DMS114 treated with DMSO at 0.1 percent for 48 hours (cell line): ENCODE measurements at regions not wholly inside any gene's neighbourhood (a gene's known extent, or its start where the extent isn't known, plus 50 kb on each side); places are given as distances from the start of the nearest gene placed in this dataset.
"Not testable (repeated sequence)": the region's sequence is repeated elsewhere in the genome, so short reads cannot be mapped to it uniquely, and the experiment has no call there.

ENCODE experiments used
- DNase-seq: peaks from one replicate; lab custom pipeline; 2025; ENCODE audit not compliant: unreplicated experiment; lab: John Stamatoyannopoulos, UW

DNA sequence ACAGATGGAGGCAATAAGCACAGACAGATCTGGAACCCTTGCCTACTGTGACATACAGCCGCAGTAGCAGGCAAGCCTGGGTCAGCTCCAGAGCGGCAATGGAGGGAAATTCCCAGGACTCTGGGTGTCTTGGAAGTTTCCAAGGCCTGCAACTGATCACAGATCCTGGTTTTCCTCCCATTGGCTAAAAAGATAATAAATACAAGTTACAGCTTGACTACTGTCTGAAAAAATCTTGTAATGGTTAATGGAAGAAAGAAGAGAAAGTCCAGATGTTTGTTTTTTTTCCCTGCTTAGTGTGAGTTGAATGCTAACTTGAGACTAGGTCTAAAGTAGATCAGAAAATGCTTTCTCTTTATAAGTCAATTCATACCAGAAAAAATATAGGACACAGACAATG is 307.6 kb downstream of the ALDH8A1 start:
- no peak for DNase-seq

DNA sequence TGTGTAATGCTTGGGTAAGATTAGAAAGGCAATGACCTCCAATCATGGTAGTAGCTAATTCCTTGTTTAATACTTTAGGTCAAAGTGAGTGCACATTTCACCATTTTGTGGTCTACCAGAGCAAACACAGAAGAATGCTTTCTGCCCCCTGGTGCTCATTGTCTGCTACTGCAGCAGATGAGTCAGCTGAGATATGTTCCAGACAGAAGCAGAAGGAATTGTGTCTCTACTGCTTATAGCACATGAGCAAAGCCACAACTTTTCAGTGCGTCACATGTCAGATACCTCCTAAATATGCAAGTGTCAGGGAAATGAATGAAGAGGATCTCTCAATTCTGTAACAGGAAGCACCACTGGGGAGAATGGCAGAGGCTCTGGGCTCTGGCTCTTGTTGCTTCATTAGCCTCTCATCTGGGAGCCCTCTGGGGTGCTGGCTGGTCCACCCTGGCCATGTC is 308.9 kb downstream of the ALDH8A1 start:
- peak; percentile 15 for DNase-seq

DNA sequence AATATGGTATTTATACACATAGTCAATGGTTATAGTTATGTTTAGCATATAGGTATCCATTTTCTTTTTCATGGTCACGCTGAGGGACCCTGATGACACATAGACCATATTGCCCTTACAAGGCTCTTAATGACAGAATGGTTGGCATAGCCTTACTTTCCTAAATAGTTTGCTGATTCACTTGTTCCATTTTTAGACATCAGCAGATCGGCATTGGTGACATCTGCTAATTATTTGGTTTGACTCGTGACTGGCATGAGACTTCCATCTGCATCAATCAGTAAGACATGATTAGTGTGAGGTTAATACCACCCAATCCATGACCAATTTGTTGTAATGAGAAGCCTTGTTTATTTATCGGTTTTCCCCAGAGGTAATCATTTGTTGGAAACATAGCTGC is 309.7 kb downstream of the ALDH8A1 start:
- no peak for DNase-seq

DNA sequence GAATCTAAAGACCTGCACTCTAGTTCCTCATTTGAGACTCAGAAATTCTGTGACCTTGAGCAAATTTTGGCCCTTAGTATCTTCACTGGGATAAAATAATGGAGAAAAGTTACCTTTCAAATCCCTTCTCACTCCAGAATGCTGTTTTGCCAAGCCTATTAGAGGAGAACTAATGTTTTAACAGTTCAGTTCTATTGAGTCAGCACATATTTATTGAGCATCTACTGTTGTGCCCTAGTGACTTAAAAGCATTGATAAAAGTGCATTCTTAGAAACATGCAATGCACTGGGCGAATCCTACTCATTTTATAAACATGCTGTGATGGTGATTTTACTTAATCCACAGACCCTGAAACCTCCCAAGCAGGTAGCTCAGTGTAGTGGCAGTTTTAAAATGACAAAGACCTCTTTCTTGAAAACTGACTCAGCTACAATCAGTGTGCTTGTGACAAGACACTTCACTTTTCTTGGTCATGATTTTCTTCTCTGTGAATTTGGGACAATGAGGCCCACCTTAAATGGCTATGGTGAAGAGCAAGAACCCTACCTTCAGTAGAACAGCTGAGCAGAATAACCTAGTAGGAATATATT is 312.0 kb downstream of the ALDH8A1 start:
- DNase-seq: no peak

DNA sequence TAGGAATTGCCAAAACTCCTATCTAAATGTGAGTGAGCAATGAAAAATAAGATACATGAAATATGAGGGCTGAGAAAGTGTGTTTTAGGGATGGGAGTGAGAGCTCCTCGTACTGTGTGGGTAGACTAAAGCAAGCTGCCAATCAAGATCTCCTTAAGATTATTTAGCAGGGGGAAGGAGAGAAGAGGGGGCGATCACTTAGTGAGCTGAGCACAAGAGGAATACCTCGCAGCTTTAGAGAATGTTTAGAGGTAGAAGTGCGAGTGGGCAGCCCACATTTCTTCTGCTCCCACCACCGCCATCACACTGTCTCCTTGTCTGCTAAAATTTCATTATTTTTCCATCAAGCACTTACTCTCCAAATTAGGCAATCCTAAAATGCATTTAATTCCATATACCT is 312.6 kb downstream of the ALDH8A1 start:
- no peak for DNase-seq

DNA sequence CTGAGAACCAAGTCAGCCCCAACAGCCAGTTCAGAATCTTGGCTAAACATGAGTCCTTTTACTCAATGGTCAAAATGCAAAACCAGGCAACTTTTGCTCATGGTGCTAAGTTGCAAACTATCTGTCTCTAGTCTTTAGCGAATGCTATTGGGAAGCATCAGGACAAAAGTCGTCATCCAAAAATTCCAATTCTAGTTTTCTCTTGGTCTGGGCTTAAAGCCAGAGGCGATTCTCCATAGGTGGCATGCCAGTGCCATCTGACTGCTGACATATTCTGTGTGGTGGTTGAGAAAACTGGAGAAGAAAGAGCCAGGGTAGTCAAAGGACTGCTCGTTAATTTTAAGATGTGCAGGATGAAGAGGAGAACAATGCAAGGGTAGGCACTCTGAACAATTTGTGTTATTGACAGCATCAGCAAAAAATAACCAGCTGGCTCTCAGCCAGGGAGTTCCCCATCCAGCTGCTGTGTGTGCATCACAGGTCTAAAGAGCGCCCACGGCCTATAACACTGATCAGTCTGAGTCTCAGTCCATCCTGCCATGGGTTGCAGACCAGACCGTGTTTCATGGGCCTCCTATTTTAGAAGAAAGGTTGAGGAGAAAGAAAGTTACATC is 313.6 kb downstream of the ALDH8A1 start:
- DNase-seq: no peak

DNA sequence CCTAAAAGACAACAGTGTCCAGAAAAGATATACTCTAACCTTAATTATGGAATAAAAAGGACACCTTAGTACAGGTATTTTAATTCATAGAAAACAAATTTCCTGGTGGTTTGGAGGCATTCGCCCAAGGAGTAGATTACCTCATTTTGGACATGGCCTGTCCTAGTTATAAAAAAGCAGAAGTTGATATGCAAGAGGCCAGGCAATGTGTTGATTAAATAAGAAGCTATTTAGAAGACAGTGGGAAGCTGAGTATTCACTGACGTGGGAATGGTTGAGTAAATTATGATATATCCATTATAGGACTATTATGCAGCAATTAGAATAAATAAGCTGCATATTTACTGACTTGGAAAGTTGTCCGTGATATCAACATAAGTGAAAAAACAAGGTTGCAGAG is 314.9 kb downstream of the ALDH8A1 start:
- no peak for DNase-seq

DNA sequence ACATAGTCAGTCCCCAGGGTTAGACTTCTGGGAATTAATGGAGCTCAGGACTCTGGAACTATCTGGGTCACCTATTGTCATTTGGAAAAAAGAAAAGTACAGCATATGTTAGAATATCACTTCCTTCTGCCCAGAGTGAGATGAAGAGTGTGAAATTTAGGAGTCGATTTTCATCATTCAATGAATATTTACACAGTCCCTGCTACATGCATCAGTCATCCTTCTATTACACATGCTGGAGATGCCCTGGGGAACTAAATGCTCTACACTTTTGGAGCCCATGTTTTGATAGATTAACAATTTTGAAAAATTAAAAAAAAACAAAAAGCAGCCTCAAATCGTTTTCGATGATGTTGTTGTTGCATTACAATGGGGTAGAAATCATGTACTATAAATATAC is 315.4 kb downstream of the ALDH8A1 start:
- DNase-seq: no peak

DNA sequence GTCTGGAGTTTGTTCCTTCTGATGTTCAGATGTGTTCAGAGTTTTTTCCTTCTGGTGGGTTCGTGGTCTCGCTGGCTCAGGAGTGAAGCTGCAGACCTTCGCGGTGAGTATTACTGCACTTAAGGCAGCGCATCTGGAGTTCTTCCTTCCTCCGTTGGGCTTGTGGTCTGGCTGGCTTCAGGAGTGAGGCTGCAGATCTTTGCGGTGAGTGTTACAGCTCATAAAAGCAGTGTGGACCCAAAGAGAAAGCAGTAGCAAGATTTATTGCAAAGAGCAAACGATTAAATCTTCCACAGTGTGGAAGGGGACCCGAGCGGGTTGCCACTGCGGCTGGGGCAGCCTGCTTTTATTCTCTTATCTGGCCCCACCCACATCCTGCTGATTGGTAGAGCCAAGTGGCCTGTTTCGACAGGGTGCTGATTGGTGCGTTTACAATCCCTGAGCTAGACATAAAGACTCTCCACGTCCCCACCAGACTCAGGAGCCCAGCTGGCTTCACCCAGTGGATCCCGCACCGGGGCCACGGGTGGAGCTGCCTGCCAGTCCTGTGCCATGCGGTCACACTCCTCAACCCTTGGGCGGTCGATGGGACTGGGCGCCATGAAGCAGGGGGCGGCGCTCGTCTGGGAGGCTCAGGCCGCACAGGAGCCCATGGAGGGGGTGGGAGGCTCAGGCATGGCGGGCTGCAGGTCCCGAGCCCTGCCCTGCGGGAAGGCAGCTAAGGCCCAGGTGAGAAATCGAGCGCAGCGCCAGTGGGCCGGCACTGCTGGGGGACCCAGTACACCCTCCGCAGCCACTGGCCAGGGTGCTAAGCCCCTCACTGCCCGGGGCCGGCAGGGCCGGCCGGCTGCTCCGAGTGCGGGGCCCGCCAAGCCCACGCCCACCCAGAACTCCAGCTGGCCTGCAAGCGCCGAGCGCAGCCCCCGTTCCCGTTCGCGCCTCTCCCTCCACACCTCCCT is 315.3 kb upstream of the SGK1 start:
- not testable (repeated sequence) for DNase-seq

DNA sequence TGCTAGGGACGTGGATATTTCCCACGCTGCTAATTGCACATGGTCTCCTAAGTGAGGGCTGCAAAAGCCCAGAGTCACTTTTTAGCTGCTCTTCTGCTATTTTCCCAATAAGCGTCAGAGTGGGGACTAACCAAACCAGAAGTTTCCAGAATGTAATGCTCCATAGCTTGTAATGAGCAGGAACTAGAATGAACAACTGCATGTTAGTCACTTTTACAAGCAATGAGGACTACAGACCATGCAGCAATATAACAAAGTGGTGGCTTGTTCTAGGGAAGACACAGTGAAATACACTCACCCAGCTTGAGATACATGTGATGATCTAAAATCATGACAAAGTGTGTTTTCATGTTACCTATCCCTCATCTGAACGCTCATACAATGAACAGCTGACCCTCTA is 314.1 kb upstream of the SGK1 start:
- DNase-seq: no peak

DNA sequence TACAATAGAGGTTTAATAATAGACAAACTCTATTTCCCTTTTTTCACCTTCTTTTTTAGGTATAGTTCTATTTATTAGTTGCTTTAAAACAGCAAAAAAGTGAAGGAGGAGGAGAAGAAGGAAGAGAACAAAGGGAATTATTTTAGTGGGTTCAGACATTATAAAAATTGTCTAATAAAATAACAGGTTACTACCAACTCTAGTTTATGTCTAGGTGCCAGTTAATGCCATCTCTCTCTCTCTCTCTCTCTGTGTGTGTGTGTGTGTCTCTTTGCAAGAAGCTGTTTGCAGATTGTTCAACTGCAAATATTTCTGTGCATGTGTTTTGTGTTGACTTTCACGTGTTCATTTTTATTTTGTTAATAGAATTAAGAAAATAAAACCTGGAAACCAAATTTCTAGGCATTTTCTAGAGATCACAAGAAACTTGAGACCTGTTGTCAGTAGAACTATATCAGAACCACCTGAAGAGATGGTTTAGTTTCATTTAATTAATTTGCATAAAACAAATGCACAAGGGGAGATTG is 313.5 kb upstream of the SGK1 start:
- no peak for DNase-seq

DNA sequence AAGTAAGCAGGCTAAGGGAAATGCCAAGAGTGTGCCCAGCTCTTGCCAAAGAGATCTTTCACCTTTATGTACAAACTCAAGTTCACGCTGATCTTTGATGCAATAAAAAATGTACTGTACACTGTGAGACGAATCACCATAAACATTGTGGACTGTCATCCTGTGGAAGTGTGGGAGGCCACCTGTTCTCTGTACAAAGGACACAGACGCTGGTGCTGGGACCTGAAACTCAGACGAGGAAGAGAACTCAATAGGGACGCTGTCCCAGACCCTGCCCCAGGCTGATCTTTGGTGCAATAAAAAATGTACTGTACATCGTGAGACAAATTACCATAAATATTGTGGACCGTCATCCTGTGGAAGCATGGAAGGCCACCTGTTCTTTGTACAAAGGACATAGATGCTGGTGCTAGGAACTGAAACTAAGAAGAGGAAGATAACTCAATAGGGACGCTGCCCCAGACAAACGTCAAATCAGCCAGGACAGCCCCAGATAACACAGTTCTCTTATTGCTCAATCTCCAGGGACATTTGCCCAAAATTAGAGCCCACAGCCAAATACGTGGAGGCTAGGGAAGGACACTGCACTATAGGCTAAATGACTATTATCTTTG is 312.7 kb upstream of the SGK1 start:
- no peak for DNase-seq

DNA sequence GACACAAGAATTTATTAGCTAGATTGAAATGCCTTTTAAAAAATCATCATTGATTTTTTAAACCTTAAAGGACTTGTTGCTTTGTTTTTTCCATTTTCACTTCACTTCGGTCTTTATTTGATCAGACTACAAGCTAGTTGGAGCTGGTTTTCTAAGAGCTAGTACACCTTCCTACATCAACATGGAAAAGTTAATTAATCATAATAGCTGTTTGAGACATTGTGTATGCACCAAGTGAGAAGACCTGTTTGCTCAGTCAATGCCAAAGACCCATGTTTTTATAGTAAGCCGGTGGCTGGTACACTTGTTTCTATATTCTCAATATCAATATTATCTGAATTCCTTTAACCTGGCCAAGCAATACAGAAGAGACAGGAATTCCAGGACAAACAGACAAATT is 310.2 kb upstream of the SGK1 start:
- DNase-seq: no peak

DNA sequence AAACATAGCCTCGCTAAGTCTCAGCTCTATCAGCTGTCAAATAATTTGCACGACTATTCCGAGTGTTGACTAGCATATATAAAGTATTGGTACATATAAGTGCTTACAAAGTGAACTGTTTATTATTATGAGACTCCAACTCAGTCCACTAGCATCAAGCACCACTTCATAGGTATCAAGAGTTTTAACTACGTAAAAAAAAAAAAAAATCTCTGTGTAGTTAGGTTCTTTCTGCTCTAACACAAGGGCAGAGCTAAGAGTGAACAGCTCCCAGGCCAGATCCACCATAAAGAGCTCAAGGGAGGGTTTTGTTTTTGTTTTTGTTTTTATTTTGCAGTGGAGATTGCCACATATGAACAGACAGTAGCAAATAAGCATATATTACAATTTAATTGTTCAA is 309.8 kb upstream of the SGK1 start:
- DNase-seq: no peak

DNA sequence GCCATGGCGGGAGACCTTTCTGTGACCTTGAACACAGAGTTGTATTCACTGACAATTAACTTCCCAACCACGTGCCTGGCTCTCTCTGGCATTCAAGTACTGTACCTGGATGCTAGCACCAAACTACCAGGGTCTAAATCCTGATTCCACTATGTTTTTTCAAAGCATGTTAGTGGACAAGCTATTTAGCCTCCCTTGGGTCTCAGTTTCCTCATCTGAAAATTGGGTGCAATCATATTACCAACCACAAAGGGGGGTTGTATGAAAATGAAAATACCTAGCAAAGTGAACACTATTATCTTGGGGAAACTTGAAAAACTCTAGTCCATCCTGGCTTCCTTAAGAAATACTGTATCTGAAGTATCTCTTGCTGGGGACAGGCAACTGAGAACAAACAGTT is 308.7 kb upstream of the SGK1 start:
- DNase-seq: no peak

DNA sequence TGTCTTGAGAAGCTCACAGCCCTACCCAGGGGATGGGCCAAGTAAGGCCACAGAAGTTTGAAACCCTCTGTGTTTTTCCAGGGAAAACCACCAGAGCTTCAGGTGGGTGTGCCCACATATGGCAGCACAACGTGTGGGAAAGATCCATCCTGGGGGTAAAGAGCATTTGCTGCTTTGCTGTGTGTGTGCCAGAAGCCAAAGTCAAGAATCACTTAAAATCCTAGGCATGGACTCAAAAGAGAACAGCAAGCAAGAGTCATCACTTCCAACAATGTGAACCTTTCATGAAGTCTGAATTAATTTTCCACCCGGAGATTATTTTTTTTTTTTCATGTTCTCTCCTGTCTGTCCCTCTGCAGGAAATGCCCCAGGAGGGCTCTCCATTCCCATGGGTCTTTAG is 308.2 kb upstream of the SGK1 start:
- no peak for DNase-seq

DNA sequence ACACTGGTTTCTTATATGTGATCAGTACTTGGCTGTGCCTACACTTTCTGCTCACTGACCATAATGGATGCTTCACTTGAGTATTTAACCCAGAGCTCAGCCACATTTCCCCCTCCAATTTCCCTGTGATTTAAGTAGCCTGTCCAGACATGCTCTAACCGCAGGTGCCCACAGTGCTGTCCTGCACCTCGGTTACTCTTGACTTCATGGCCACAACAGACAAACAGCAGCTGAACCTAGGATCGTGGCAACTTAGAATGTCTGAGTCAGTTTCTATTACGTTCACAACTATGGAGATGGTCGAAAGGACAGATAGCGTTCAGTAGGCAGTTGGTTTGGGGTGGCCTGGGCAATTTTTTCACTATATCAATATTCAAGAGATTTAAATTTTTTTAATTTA is 306.9 kb upstream of the SGK1 start:
- DNase-seq: no peak

DNA sequence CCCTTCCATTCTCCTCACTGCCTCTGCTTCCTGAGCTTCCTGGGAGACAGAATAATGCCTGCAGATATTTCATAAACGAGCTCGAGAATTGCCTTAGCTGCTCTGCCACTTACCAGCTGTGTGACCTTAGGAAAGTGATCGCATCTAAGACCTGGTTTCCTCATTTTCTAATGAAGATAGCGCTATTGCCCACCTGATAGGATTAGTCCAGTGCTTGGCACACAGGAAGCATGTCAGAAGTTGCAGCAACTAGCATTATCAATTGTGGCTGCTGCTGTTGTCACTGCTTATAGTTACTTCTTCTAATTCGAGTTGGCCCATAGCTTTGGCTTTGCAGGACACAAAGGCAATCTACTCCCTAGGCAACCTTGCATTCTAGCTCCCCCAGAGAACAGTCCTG is 305.5 kb upstream of the SGK1 start:
- DNase-seq: no peak

DNA sequence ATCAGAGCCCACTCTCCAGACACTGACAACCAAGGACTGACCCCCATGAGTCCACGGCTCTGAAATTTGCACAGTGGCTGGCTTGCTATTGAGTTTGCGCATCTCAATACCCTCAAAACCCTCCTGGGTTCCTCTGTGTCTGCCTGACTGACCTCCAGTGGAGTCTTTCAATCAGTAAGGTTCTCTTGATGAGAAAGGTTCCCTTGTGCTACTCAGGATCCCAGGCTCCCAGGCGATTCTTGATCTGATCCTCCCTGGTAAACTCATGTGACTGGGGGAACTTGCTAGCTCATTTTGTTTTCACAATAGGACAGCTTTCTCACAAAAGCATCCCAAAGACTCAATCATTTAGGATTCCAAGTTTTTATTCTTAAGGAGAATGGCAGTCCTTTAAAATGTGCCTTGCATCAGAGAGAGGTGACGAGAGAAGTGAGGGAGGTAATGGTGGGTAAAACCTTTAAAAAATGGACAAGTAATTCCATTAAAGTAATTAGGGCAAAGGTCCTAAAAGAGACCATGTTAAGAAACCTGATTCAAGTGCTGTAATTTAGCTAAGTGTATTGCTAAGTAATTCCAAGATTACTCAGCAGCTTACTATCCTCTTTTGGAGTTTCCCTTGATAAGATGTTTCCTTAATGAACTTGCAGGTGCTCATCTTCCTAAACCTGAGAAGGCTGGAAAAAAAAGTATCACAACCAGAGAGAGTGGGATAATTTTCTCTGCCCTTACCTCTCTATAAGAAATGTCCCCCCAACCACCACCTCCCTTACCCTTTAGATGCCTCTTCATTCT is 304.7 kb upstream of the SGK1 start:
- DNase-seq: no peak

DNA sequence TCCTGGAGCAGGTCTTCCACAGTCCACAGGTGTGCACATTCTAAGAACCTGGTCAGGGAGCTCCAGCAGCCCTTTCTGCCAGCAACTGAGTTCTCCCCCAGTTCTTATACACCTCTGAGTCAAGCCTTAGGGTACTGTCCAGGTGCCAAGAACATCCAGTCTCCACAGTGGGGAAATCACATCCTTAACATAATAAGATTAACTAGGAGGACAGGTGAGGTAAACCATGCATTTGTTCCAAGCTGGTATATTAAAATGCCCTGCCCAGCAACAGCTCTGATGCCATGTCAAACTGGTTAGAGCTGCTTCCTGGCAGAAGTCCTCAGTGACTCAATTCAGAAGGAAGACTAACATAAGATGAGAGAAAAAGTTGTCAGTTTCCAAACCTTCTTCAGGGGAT is 303.9 kb upstream of the SGK1 start:
- DNase-seq: no peak

DNA sequence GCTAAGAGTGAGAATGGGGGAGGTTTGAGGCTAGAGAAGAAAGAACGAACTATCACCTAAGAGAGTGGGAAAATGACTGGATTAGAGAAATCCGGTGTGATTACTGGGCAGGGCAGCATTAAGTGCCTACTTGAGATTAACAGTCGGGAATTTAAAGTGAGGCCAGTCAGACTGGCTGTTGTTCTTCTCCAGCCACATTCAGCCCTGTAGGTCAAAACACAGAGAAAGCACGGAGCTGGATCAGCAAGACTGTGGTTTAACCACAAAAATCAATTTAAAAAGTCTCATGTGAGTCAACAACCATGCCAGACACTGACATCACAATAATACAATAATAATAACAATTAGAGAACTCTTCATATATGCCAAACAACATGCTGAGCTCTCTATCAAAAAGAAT is 301.9 kb upstream of the SGK1 start:
- DNase-seq: no peak
